ENCODE measurements at regions not wholly inside any gene's neighbourhood (a gene's known extent, or its start where the extent isn't known, plus 50 kb on each side); places are given as distances from the start of the nearest gene placed in this dataset.

- no peak for DNase-seq (ENCODE audit: low read depth in 2 of 2)
- no peak overlapping the region for H3K4me3 ChIP-seq (replicated peaks in 1 of 2; ENCODE audit: low read depth in 2 of 2, low read length in 2 of 2)
- TF ChIP-seq CTCF (IDR thresholded peaks at IDR 0.05; ENCODE audit: low read depth, low read length), result no peak
Measured at GRCh38 chr3:13266005-13266404, 154.1 kb downstream of the NUP210 start.

- H3K4me3 ChIP-seq (replicated peaks in 1 of 2; ENCODE audit: low read depth in 2 of 2, low read length in 2 of 2), result no peak overlapping the region
- no peak for TF ChIP-seq CTCF (IDR thresholded peaks at IDR 0.05; ENCODE audit: low read depth, low read length)
- DNase-seq (ENCODE audit: low read depth in 2 of 2), result no peak
Measured at GRCh38 chr3:13265507-13265906, 154.6 kb downstream of the NUP210 start.

GRCh38 chr3:13265016-13265415 is 155.1 kb downstream of the NUP210 start:
- no peak for TF ChIP-seq CTCF (IDR thresholded peaks at IDR 0.05; ENCODE audit: low read depth, low read length)
- H3K4me3 ChIP-seq (replicated peaks in 1 of 2; ENCODE audit: low read depth in 2 of 2, low read length in 2 of 2), result no peak overlapping the region
- no peak for DNase-seq (ENCODE audit: low read depth in 2 of 2)

- no peak for TF ChIP-seq CTCF (IDR thresholded peaks at IDR 0.05; ENCODE audit: low read depth, low read length)
- H3K4me3 ChIP-seq (replicated peaks in 1 of 2; ENCODE audit: low read depth in 2 of 2, low read length in 2 of 2), result no peak overlapping the region
- no peak for DNase-seq (ENCODE audit: low read depth in 2 of 2)
Measured at GRCh38 chr3:13264468-13264795, 155.7 kb downstream of the NUP210 start.

- no peak overlapping the region for H3K4me3 ChIP-seq (replicated peaks in 1 of 2; ENCODE audit: low read depth in 2 of 2, low read length in 2 of 2)
- no peak for TF ChIP-seq CTCF (IDR thresholded peaks at IDR 0.05; ENCODE audit: low read depth, low read length)
- DNase-seq (ENCODE audit: low read depth in 2 of 2), result no peak
Measured at GRCh38 chr3:13263770-13264467, 156.2 kb downstream of the NUP210 start.

GRCh38 chr3:13262493-13263211 is 157.5 kb downstream of the NUP210 start:
- no peak for TF ChIP-seq CTCF (IDR thresholded peaks at IDR 0.05; ENCODE audit: low read depth, low read length)
- DNase-seq (ENCODE audit: low read depth in 2 of 2), result peak in 1 of 2 donors; percentile 15
- H3K4me3 ChIP-seq (replicated peaks in 1 of 2; ENCODE audit: low read depth in 2 of 2, low read length in 2 of 2), result no peak overlapping the region
